Heart right ventricle (tissue), 16 donors: ENCODE measurements at regions not wholly inside any gene's neighbourhood (a gene's known extent, or its start where the extent isn't known, plus 50 kb on each side); places are given as distances from the start of the nearest gene placed in this dataset.

Source experiments
- ATAC-seq, 8 donors: fragments of 200-7000 bp; cut with Tn5 transposase; one replicate each; pipeline ENCODE4 v1.9.1; 2020; ENCODE audit warnings: mild to moderate bottlenecking in 8 of 8, moderate library complexity in 8 of 8, moderate number of reproducible peaks in 1 of 8
- DNase-seq, 2 donors: peaks; one replicate each; pipeline ENCODE4 v3.0.0-alpha.2; 2020
- H3K27ac ChIP-seq, 10 donors: fragments of 200-600 bp; sonication (generic) in 2 of 10; one replicate each; pipeline versions ENCODE4 v1.5.0 to v1.8.0; 2020 to 2022; ENCODE audit warnings: mild to moderate bottlenecking in 3 of 10
- H3K27me3 ChIP-seq, 7 donors: fragments of 200-600 bp; one replicate each; pipeline ENCODE4 v1.8.0; 2021 to 2022; ENCODE audit warnings: mild to moderate bottlenecking in 2 of 7
- H3K36me3 ChIP-seq, 9 donors: fragments of 200-600 bp; sonication (generic) in 1 of 9; one replicate each; pipeline versions ENCODE4 v1.5.0 to v1.8.0; 2020 to 2022; ENCODE audit warnings: mild to moderate bottlenecking in 2 of 9
- H3K4me1 ChIP-seq, 9 donors: fragments of 200-600 bp; sonication (generic) in 1 of 9; one replicate each; pipeline versions ENCODE4 v1.5.0 to v1.8.0; 2020 to 2022; ENCODE audit warnings: mild to moderate bottlenecking in 4 of 9
- H3K4me3 ChIP-seq, 10 donors: fragments of 200-600 bp; sonication (generic) in 2 of 10; one replicate each; pipeline versions ENCODE4 v1.5.0 to v1.8.0; 2020 to 2022; ENCODE audit warnings: mild to moderate bottlenecking in 7 of 10, moderate library complexity in 2 of 10
- H3K9me3 ChIP-seq, 11 donors: fragments of 200-600 bp in 10 of 11; sonication (generic) in 2 of 11; one replicate each; pipeline versions ENCODE4 v1.5.0 to v1.8.0; 2013 to 2022; ENCODE audit warnings: mild to moderate bottlenecking in 2 of 11, control low read depth in 1 of 11, moderate library complexity in 1 of 11
- CTCF ChIP-seq, 9 donors: fragments of 200-600 bp; sonication (generic) in 2 of 9; IDR thresholded peaks; one replicate each; pipeline versions ENCODE4 v1.5.0 to v1.8.0; 2021 to 2022; ENCODE audit warnings: antibody characterized with exemption in 9 of 9, mild to moderate bottlenecking in 5 of 9, moderate library complexity in 1 of 9
- WGBS, 2 donors: extraction: QIAGEN DNeasy Blood & Tissue Kit; methylation state at CpG; one replicate each; pipeline ENCODE4 v1.1.7; 2013; ENCODE audit warnings: inconsistent platforms in 1 of 2; 5-methylcytosine and 5-hydroxymethylcytosine counted together
- intact Hi-C, 10 donors: fragments of 100-400 bp; cut with DNase I; formaldehyde crosslinking; loops; one replicate each; pipeline versions ENCODE4 v1.11.1 to v1.14.2; 2022
- donor health status: Arrhythmogenic right ventricular cardiomyopathy.
- donor health status: ischemic (EF 13 %, LVEDD 7.1; RV severe dilation, severe dysfunction).
- donor health status: healthy with polysubstance abuse.
- donor health status: DM: no; HTN: yes; CAD: no.
- donor health status: DM: no; HTN: no; CAD: no.
- donor health status: ischemic (EF 25% LVEDD 6.9; RV normal size, moderate dysfunction).
- donor health status: ischemic (EF 25% LVEDD 5.7; RV mildly dilated, moderate dysfunction).
- donor health status: healthy.
- donor health status: DM: yes; HTN: yes; CAD: no.
- donor health status: Ischemic cardiomyopathy.
- donor health status: ischemic (EF 35%, LVEDD 5.7; RV mildly dilated, moderate dysfunction).
- donor health status: nonischemic (EF 11% LVEDD 7.7; RV severe dilation, severe dysfunction).
- donor health status: DM: yes; HTN: yes; CAD: no.
- donor health status: PGD.
- donor health status: ischemic (EF 29% LVEDD 5.4; RV normal size, mild dysfunction).
- donor health status: nonischemic (EF 23%, LVEDD 6.1; RV moderate dilation, normal function).

DNA sequence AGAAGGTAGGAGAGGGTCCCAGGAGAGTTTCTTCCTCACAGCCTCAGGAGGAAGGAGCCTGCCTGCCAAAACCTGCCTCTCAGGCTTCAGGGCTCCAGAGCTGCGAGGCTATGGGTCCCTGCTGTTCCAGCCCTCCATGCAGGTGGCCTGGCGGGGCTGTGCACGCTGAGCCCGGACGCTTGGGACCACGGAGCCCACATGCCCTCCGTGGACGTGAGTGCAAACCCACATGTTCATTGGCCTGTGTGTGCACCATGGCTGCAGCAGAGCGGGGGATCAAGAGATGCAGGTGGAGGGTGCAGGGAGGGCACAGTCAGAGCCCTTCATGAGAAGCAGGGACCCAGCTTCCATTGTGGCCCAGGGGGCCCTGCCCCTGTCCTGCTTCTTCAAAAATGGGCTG, 287.3 kb downstream of the IRX2 start:
- H3K9me3 ChIP-seq = no peaks in the 10 kb centered on the region
- ATAC-seq (no peak), DNase-seq (no peak)
- no peak overlapping the region for H3K27ac ChIP-seq
- H3K36me3 ChIP-seq = no peaks in the 10 kb centered on the region
- 85 to 86% methylated on average over 9 of the region's 9 CpGs for WGBS, 2 donors
- intact Hi-C loops = no loop called here
- no peaks in the 10 kb centered on the region for H3K4me1 ChIP-seq
- no peak for TF ChIP-seq CTCF (IDR thresholded peaks at IDR 0.05)
- peaks cover 0 to 23% (median 4%) of the 10 kb centered on the region in 7 donors for H3K27me3 ChIP-seq
- no peak overlapping the region for H3K4me3 ChIP-seq

DNA sequence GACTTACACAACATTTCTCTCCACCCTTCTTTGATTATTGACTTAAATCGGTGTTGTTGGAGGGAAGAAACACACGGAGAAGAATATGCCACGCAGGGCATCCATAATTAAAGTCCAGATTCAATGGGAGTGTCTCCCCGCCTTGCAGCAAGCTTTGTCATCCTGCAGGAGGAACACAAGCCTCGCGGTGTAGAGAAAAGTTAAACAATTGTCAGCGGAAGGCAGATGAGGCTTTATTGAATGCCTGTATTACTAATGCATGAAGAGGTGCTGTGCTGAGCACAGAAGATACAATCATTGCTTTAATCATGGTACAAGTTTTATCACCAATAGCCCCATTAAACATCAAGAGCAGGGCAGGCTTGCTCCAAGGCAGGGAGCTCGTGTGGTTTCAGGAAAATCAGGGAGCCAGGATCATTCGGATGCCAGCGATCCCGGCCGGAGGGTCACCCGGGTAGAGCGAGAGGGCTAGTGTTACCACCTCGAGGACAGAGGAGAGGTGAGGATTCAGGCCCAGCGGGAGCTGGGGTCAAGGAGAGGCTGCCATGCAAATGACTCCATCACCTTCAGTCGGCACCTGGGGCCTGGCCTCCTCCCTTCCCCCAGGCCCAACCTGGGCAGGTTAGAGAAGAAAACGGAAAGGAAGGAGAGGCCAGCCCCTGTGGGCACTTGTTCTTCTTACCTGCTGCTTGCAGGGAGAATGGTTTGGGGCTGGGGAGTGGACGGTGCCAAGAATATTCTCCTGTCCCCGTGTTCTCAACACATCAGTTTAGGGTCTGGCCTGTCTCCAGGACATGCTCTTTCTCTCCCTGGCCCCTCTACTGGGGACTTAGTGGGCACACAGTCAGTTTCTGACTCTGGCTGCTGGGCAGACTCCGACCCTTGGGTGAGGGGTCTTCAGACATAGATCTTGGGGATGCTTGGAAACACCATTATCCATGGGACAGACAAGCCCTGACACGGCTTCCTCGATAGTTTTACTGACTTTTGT, 289.5 kb downstream of the IRX2 start:
- no peaks in the 10 kb centered on the region for H3K4me1 ChIP-seq
- ATAC-seq (no peak), DNase-seq (no peak)
- intact Hi-C loops = no loop called here
- H3K27ac ChIP-seq = no peak overlapping the region
- H3K36me3 ChIP-seq = no peaks in the 10 kb centered on the region
- no peak for TF ChIP-seq CTCF (IDR thresholded peaks at IDR 0.05)
- H3K9me3 ChIP-seq = no peaks in the 10 kb centered on the region
- WGBS, 2 donors = 57 to 60% methylated on average over 23 of the region's 23 CpGs
- peaks cover 0 to 18% (median 0%) of the 10 kb centered on the region in 7 donors for H3K27me3 ChIP-seq
- no peak overlapping the region for H3K4me3 ChIP-seq

DNA sequence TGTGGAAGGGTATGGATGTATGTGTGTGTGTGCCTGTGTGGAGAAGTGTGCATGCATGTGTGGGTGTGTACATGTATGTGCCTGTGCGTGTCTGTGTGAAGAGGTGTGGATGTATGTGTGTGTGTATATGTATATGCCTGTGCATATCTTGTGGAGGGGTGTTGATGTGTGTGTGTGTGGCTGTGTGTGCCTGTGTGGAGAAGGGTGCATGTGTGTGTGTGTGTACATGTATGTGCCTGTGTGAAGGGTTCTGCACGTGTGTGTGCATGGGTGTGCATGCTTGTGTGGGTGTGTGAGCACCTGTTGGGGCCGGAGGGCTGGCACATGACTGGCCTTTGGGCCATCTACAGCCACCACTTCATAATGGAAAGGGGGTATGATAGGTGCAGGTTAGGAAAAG, 291.4 kb downstream of the IRX2 start:
- Histone ChIP-seq H3K36me3 (no peaks in the 10 kb centered on the region), H3K27ac (no peak overlapping the region), H3K9me3 (no peaks in the 10 kb centered on the region), H3K4me1 (no peaks in the 10 kb centered on the region), H3K27me3 (peaks cover 0 to 18% (median 3%) of the 10 kb centered on the region in 7 donors), H3K4me3 (no peak overlapping the region)
- no peak for TF ChIP-seq CTCF (IDR thresholded peaks at IDR 0.05)
- ATAC-seq (peak in 1 of 8 donors; percentile 18), DNase-seq (no peak)
- intact Hi-C loops = no loop called here
- WGBS, 2 donors = 69 to 70% methylated on average over 3 of the region's 3 CpGs

- H3K27ac ChIP-seq = no peak overlapping the region
- no peaks in the 10 kb centered on the region for H3K4me1 ChIP-seq
- peaks cover 0 to 16% (median 3%) of the 10 kb centered on the region in 7 donors for H3K27me3 ChIP-seq
- H3K4me3 ChIP-seq = no peak overlapping the region
- no peak for TF ChIP-seq CTCF (IDR thresholded peaks at IDR 0.05)
- ATAC-seq = no peak
- WGBS, 2 donors = 38 to 58% methylated on average over 2 of the region's 2 CpGs
- no peaks in the 10 kb centered on the region for H3K36me3 ChIP-seq
- intact Hi-C loops = no loop called here
- no peak for DNase-seq
- no peaks in the 10 kb centered on the region for H3K9me3 ChIP-seq
Observed at GRCh38 chr5:2459251-2459650, 292.2 kb downstream of the IRX2 start.
